ENCODE measurements at regions not wholly inside any gene's neighbourhood (a gene's known extent, or its start where the extent isn't known, plus 50 kb on each side); places are given as distances from the start of the nearest gene placed in this dataset.

GRCh38 chr4:19375136-19375804 is 876.4 kb upstream of the SLIT2 start:
- 56 to 66% (median 62%) methylated on average over 4 of the region's 4 CpGs for WGBS, 3 donors
- no peaks in the 10 kb centered on the region for H3K36me3 ChIP-seq
- no peaks in the 10 kb centered on the region for H3K9me3 ChIP-seq
- no peaks in the 10 kb centered on the region for H3K4me1 ChIP-seq (ENCODE audit: insufficient read depth)
- no peak for TF ChIP-seq POLR2A (IDR thresholded peaks at IDR 0.05)
- no peak for TF ChIP-seq EP300 (IDR thresholded peaks at IDR 0.05)
- no peak for TF ChIP-seq CTCF (IDR thresholded peaks at IDR 0.05)
- H3K27ac ChIP-seq = no peak overlapping the region
- intact Hi-C loops (cut with DNase I) = no loop called here
- H3K27me3 ChIP-seq = no peaks in the 10 kb centered on the region
- no peak overlapping the region for H3K4me3 ChIP-seq
- no peak for DNase-seq

- Histone ChIP-seq H3K27ac (no peak overlapping the region), H3K4me3 (no peak overlapping the region), H3K36me3 (no peaks in the 10 kb centered on the region), H3K4me1 (ENCODE audit: insufficient read depth) (no peaks in the 10 kb centered on the region), H3K9me3 (no peaks in the 10 kb centered on the region), H3K27me3 (no peaks in the 10 kb centered on the region)
- 94 to 98% (median 97%) methylated on average over 2 of the region's 2 CpGs for WGBS, 3 donors
- TF ChIP-seq POLR2A (IDR thresholded peaks at IDR 0.05) (no peak), CTCF (IDR thresholded peaks at IDR 0.05) (no peak), EP300 (IDR thresholded peaks at IDR 0.05) (no peak)
- DNase-seq = no peak
- intact Hi-C loops (cut with DNase I) = no loop called here
These were observed 879.3 kb upstream of the SLIT2 start for GRCh38 chr4:19372390-19372789.

- Histone ChIP-seq H3K36me3 (no peaks in the 10 kb centered on the region), H3K4me1 (ENCODE audit: insufficient read depth) (no peaks in the 10 kb centered on the region), H3K9me3 (no peaks in the 10 kb centered on the region), H3K4me3 (no peak overlapping the region), H3K27ac (no peak overlapping the region), H3K27me3 (no peaks in the 10 kb centered on the region)
- 86 to 90% (median 90%) methylated on average over 3 of the region's 3 CpGs for WGBS, 3 donors
- intact Hi-C loops (cut with DNase I) = no loop called here
- no peak for DNase-seq
- TF ChIP-seq CTCF (IDR thresholded peaks at IDR 0.05) = no peak
- TF ChIP-seq POLR2A (IDR thresholded peaks at IDR 0.05) = no peak
- TF ChIP-seq EP300 (IDR thresholded peaks at IDR 0.05) = no peak
These were observed 882.9 kb upstream of the SLIT2 start for GRCh38 chr4:19368800-19369199.

GRCh38 chr4:19366916-19367315 is 884.8 kb upstream of the SLIT2 start:
- no peaks in the 10 kb centered on the region for H3K4me1 ChIP-seq (ENCODE audit: insufficient read depth)
- no peak for DNase-seq
- no peak for TF ChIP-seq POLR2A (IDR thresholded peaks at IDR 0.05)
- no peak for TF ChIP-seq EP300 (IDR thresholded peaks at IDR 0.05)
- no peak for TF ChIP-seq CTCF (IDR thresholded peaks at IDR 0.05)
- no peak overlapping the region for H3K27ac ChIP-seq
- H3K4me3 ChIP-seq = no peak overlapping the region
- intact Hi-C loops (cut with DNase I) = loop anchor here in 1 of 4 donors (2.0 kb wide), 1 partner anchor 62 kb away; no protein-coding TSS in a partner anchor
- no peaks in the 10 kb centered on the region for H3K9me3 ChIP-seq
- H3K27me3 ChIP-seq = no peaks in the 10 kb centered on the region
- H3K36me3 ChIP-seq = no peaks in the 10 kb centered on the region
- WGBS, 3 donors = 79 to 85% (median 80%) methylated on average over 2 of the region's 2 CpGs
